ENCODE measurements at regions not wholly inside any gene's neighbourhood (a gene's known extent, or its start where the extent isn't known, plus 50 kb on each side); places are given as distances from the start of the nearest gene placed in this dataset.

- Histone ChIP-seq H3K9ac (ENCODE audit: control insufficient read depth, insufficient read depth, low read length) (no peak overlapping the region), H3K9me3 (replicated peaks; ENCODE audit: control insufficient read depth, insufficient read depth, low read length) (no peaks in the 10 kb centered on the region), H2AFZ (ENCODE audit: control insufficient read depth, low read depth, low read length) (no peak overlapping the region), H3K27me3 (replicated peaks in 1 of 2; ENCODE audit: control insufficient read depth in 2 of 2, insufficient read depth in 2 of 2, low read length in 1 of 2) (no peaks in the 10 kb centered on the region), H3K79me2 (ENCODE audit: control insufficient read depth, insufficient read depth, low read length) (no peaks in the 10 kb centered on the region), H3K4me3 (no peak overlapping the region), H4K20me1 (ENCODE audit: control insufficient read depth, insufficient read depth) (no peaks in the 10 kb centered on the region), H3K27ac (ENCODE audit: control insufficient read depth, insufficient read depth) (no peak overlapping the region), H3K36me3 (ENCODE audit: control insufficient read depth in 2 of 2, insufficient read depth in 2 of 2, low read length in 1 of 2) (no peaks in the 10 kb centered on the region), H3K4me1 (ENCODE audit: control insufficient read depth, insufficient read depth, low read length) (no peaks in the 10 kb centered on the region), H3K4me2 (ENCODE audit: control insufficient read depth, insufficient read depth) (no peak overlapping the region)
- TF ChIP-seq NFIC (IDR thresholded peaks at IDR 0.05; ENCODE audit: low read depth, low read length), result no peak
- no peak for TF ChIP-seq ASH2L (IDR thresholded peaks at IDR 0.05; ENCODE audit: borderline replicate concordance, low read depth)
- no peak for TF ChIP-seq MAX (IDR thresholded peaks at IDR 0.05; ENCODE audit: low read depth, low read length)
- no peak for TF ChIP-seq ZNF274 (IDR thresholded peaks at IDR 0.05; ENCODE audit: insufficient read depth, insufficient read length)
- no peak for TF ChIP-seq RELA (IDR thresholded peaks at IDR 0.05; ENCODE audit: borderline replicate concordance, partially characterized antibody)
- no peak for TF ChIP-seq SREBF2 (IDR thresholded peaks at IDR 0.05; ENCODE audit: low read length)
- no peak for TF ChIP-seq SIX5 (IDR thresholded peaks at IDR 0.05; ENCODE audit: low read depth, low read length, severe bottlenecking)
- TF ChIP-seq GABPA (IDR thresholded peaks at IDR 0.05; ENCODE audit: low read depth), result no peak
- TF ChIP-seq SKIL (IDR thresholded peaks at IDR 0.05; ENCODE audit: low read depth, poor library complexity, severe bottlenecking), result no peak
- TF ChIP-seq ZZZ3 (IDR thresholded peaks at IDR 0.05; ENCODE audit: control insufficient read depth, insufficient read length, low read depth), result no peak
- TF ChIP-seq YY1 (IDR thresholded peaks at IDR 0.05; ENCODE audit: low read depth, low read length), result no peak
- TF ChIP-seq, protein P1, sequence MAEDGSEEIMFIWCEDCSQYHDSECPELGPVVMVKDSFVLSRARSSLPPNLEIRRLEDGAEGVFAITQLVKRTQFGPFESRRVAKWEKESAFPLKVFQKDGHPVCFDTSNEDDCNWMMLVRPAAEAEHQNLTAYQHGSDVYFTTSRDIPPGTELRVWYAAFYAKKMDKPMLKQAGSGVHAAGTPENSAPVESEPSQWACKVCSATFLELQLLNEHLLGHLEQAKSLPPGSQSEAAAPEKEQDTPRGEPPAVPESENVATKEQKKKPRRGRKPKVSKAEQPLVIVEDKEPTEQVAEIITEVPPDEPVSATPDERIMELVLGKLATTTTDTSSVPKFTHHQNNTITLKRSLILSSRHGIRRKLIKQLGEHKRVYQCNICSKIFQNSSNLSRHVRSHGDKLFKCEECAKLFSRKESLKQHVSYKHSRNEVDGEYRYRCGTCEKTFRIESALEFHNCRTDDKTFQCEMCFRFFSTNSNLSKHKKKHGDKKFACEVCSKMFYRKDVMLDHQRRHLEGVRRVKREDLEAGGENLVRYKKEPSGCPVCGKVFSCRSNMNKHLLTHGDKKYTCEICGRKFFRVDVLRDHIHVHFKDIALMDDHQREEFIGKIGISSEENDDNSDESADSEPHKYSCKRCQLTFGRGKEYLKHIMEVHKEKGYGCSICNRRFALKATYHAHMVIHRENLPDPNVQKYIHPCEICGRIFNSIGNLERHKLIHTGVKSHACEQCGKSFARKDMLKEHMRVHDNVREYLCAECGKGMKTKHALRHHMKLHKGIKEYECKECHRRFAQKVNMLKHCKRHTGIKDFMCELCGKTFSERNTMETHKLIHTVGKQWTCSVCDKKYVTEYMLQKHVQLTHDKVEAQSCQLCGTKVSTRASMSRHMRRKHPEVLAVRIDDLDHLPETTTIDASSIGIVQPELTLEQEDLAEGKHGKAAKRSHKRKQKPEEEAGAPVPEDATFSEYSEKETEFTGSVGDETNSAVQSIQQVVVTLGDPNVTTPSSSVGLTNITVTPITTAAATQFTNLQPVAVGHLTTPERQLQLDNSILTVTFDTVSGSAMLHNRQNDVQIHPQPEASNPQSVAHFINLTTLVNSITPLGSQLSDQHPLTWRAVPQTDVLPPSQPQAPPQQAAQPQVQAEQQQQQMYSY (CRISPR knock-in tag; IDR thresholded peaks at IDR 0.05), result no peak
- RAD21 ChIA-PET (ENCODE audit: unreplicated experiment), result no interaction called here
- CTCF ChIA-PET, result no interaction called here
- SMC1A ChIA-PET (ENCODE audit: uncharacterized antibody, unreplicated experiment), result interaction anchor here (0.6 to 1.1 kb wide), 2 partner anchors 74 to 342 kb away, joined by 3 read pairs; no protein-coding TSS in a partner anchor
- FAIRE-seq, result no peak
- 0% methylated on average over 1 of the region's 1 CpG for WGBS (ENCODE audit: insufficient coverage, insufficient replicate concordance, low lambda C conversion rate, missing lambda C conversion rate)
- in situ Hi-C loops (cut with MboI) (no loop called here), intact Hi-C loops (cut with micrococcal nuclease; ENCODE audit: unreplicated experiment) (no loop called here)
- POLR2A ChIA-PET, result interaction anchor here (0.8 kb wide), 1 partner anchor 9 kb away, joined by 3 read pairs; no protein-coding TSS in a partner anchor
- no peak for DNase-seq (ENCODE audit: low read depth, low spot score)
- no peak for ATAC-seq
- BruUV-seq (replicated peaks), result no TSS peak
Observed at GRCh38 chr16:20249211-20249610, 78.1 kb downstream of the GP2 start.

Measured in GM12878 (cell line).